Liver (tissue), 8 donors: ENCODE measurements at regions not wholly inside any gene's neighbourhood (a gene's known extent, or its start where the extent isn't known, plus 50 kb on each side); places are given as distances from the start of the nearest gene placed in this dataset.

Experiments used
- DNase-seq: peaks from one replicate; pipeline ENCODE4 v3.0.0-alpha.2; 2017; ENCODE audit warnings: low spot score
- H3K27ac ChIP-seq, 2 donors: one replicate each; pipeline ENCODE4 v1.7.0; 2013; ENCODE audit warnings: inconsistent platforms in 2 of 2, low read length in 2 of 2, control low read depth in 1 of 2, low read depth in 1 of 2, mild to moderate bottlenecking in 1 of 2
- H3K27me3 ChIP-seq, 4 donors: one replicate each; pipeline versions ENCODE4 v1.6.1 to v1.7.0; 2013; ENCODE audit warnings: low read length in 3 of 4, inconsistent platforms in 1 of 4, mild to moderate bottlenecking in 1 of 4, moderate library complexity in 1 of 4; ENCODE audit not compliant: control insufficient read depth in 4 of 4, insufficient read depth in 4 of 4
- H3K36me3 ChIP-seq, 4 donors: one replicate each; pipeline versions ENCODE4 v1.6.1 to v1.7.0; 2013; ENCODE audit warnings: low read length in 3 of 4, mild to moderate bottlenecking in 3 of 4, low read depth in 1 of 4, moderate library complexity in 1 of 4; ENCODE audit not compliant: control insufficient read depth in 4 of 4, insufficient read depth in 3 of 4
- H3K4me1 ChIP-seq, 4 donors: one replicate each; pipeline versions ENCODE4 v1.6.1 to v1.7.0; 2013; ENCODE audit warnings: low read length in 3 of 4, mild to moderate bottlenecking in 3 of 4, moderate library complexity in 1 of 4; ENCODE audit not compliant: control insufficient read depth in 4 of 4, insufficient read depth in 4 of 4
- H3K4me3 ChIP-seq, 3 donors: one replicate each; pipeline versions ENCODE4 v1.6.1 to v1.7.0; 2013; ENCODE audit warnings: low read length in 3 of 3, control low read depth in 1 of 3, low read depth in 1 of 3, mild to moderate bottlenecking in 1 of 3
- H3K9ac ChIP-seq, 2 donors: one replicate each; pipeline ENCODE4 v1.7.0; 2013; ENCODE audit warnings: low read length in 2 of 2, mild to moderate bottlenecking in 2 of 2, moderate library complexity in 2 of 2, control low read depth in 1 of 2, low read depth in 1 of 2
- H3K9me3 ChIP-seq, 4 donors: one replicate each; pipeline versions ENCODE4 v1.6.1 to v1.7.0; 2013; ENCODE audit warnings: low read length in 3 of 4; ENCODE audit not compliant: control insufficient read depth in 4 of 4
- EGR1 ChIP-seq, 2 donors: IDR thresholded peaks; 2 replicates each; pipeline ENCODE4 v1.6.1; 2016 to 2018; ENCODE audit warnings: antibody characterized with exemption in 2 of 2, low read depth in 2 of 2
- FOXA1 ChIP-seq: IDR thresholded peaks from 2 replicates; pipeline ENCODE4 v1.6.1; 2016; ENCODE audit warnings: antibody characterized with exemption
- GABPA ChIP-seq, 2 donors: IDR thresholded peaks in 1 of 2; conservative IDR thresholded peaks in 1 of 2; 2 replicates each; pipeline ENCODE4 v1.6.1; 2016; ENCODE audit warnings: antibody characterized with exemption in 2 of 2, mild to moderate bottlenecking in 1 of 2, moderate library complexity in 1 of 2
- HNF4A ChIP-seq, 2 donors: conservative IDR thresholded peaks; 2 replicates each; pipeline ENCODE4 v1.6.1; 2016; ENCODE audit warnings: antibody characterized with exemption in 2 of 2, mild to moderate bottlenecking in 2 of 2
- JUND ChIP-seq, 2 donors: IDR thresholded peaks; 2 replicates each; pipeline ENCODE4 v1.6.1; 2016; ENCODE audit warnings: antibody characterized with exemption in 2 of 2
- NR2F2 ChIP-seq: IDR thresholded peaks from 2 replicates; pipeline ENCODE4 v1.6.1; 2016; ENCODE audit warnings: antibody characterized with exemption
- RAD21 ChIP-seq, 2 donors: IDR thresholded peaks; 2 replicates each; pipeline ENCODE4 v1.6.1; 2016; ENCODE audit warnings: antibody characterized with exemption in 2 of 2, mild to moderate bottlenecking in 2 of 2
- RXRA ChIP-seq, 2 donors: IDR thresholded peaks; 2 replicates each; pipeline ENCODE4 v1.6.1; 2017 to 2018; ENCODE audit warnings: antibody characterized with exemption in 2 of 2, mild to moderate bottlenecking in 1 of 2
- TAF1 ChIP-seq: conservative IDR thresholded peaks from 2 replicates; pipeline ENCODE4 v1.6.1; 2016; ENCODE audit warnings: antibody characterized with exemption, mild to moderate bottlenecking
- YY1 ChIP-seq: IDR thresholded peaks from 2 replicates; pipeline ENCODE4 v1.6.1; 2016; ENCODE audit warnings: antibody characterized with exemption, mild to moderate bottlenecking
- WGBS: extraction: QIAGEN DNeasy Blood & Tissue Kit; methylation state at CpG from one replicate; pipeline ENCODE4 v1.1.7; 2013; 5-methylcytosine and 5-hydroxymethylcytosine counted together
- TF ChIP-seq, protein P1 (sequence below): fragments of 150-350 bp; IDR thresholded peaks from 2 replicates; pipeline ENCODE4 v1.5.1; 2017; ENCODE audit warnings: improper control_type of control experiment, low read depth, low read length; ENCODE audit not compliant: missing input control
- TF ChIP-seq, protein P2 (sequence below): IDR thresholded peaks from 2 replicates; pipeline ENCODE4 v1.6.1; 2016; ENCODE audit warnings: antibody characterized with exemption
- TF ChIP-seq, protein P3 (sequence below): IDR thresholded peaks from 2 replicates; pipeline ENCODE4 v1.6.1; 2016; ENCODE audit warnings: antibody characterized with exemption, mild to moderate bottlenecking
- TF ChIP-seq, protein P4 (sequence below): IDR thresholded peaks from 2 replicates; pipeline ENCODE4 v1.6.1; 2016; ENCODE audit warnings: antibody characterized with exemption
- TF ChIP-seq, protein P5 (sequence below): IDR thresholded peaks from 2 replicates; pipeline ENCODE4 v1.6.1; 2016; ENCODE audit warnings: antibody characterized with exemption
- donor health status: healthy.
- donor health status: healthy.
- donor health status: healthy.
- donor health status: healthy.
- donor health status: healthy.

- no peak overlapping the region for H3K9ac ChIP-seq
- peaks cover 0 to 4% (median 0%) of the 10 kb centered on the region in 4 donors for H3K9me3 ChIP-seq
- DNase-seq: no peak
- H3K27ac ChIP-seq: no peak overlapping the region
- no peak overlapping the region for H3K4me3 ChIP-seq
- WGBS: 75% methylated on average over 2 of the region's 2 CpGs
- TF ChIP-seq RAD21 (IDR thresholded peaks at IDR 0.05): no peak
- TF ChIP-seq HNF4A (conservative IDR thresholded peaks at IDR 0.05): no peak
- TF ChIP-seq, protein P1, sequence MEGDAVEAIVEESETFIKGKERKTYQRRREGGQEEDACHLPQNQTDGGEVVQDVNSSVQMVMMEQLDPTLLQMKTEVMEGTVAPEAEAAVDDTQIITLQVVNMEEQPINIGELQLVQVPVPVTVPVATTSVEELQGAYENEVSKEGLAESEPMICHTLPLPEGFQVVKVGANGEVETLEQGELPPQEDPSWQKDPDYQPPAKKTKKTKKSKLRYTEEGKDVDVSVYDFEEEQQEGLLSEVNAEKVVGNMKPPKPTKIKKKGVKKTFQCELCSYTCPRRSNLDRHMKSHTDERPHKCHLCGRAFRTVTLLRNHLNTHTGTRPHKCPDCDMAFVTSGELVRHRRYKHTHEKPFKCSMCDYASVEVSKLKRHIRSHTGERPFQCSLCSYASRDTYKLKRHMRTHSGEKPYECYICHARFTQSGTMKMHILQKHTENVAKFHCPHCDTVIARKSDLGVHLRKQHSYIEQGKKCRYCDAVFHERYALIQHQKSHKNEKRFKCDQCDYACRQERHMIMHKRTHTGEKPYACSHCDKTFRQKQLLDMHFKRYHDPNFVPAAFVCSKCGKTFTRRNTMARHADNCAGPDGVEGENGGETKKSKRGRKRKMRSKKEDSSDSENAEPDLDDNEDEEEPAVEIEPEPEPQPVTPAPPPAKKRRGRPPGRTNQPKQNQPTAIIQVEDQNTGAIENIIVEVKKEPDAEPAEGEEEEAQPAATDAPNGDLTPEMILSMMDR: no peak
- TF ChIP-seq GABPA (IDR thresholded peaks at IDR 0.05 in 1 of 2, conservative IDR thresholded peaks at IDR 0.05 in 1 of 2): no peak
- TF ChIP-seq EGR1 (IDR thresholded peaks at IDR 0.05; ENCODE audit: low read depth in 2 of 2): no peak
- TF ChIP-seq YY1: no peak
- TF ChIP-seq FOXA1: no peak
- no peak for TF ChIP-seq NR2F2
- TF ChIP-seq JUND (IDR thresholded peaks at IDR 0.05): no peak
- TF ChIP-seq, protein P2, sequence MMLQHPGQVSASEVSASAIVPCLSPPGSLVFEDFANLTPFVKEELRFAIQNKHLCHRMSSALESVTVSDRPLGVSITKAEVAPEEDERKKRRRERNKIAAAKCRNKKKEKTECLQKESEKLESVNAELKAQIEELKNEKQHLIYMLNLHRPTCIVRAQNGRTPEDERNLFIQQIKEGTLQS: no peak
- no peaks in the 10 kb centered on the region for H3K36me3 ChIP-seq
- no peaks in the 10 kb centered on the region for H3K4me1 ChIP-seq
- no peaks in the 10 kb centered on the region for H3K27me3 ChIP-seq
These were observed 104.9 kb downstream of the SEC23IP start for GRCh38 chr10:119997429-119997828.

- Histone ChIP-seq H3K4me1 (no peaks in the 10 kb centered on the region), H3K27ac (no peak overlapping the region), H3K9ac (no peak overlapping the region), H3K36me3 (no peaks in the 10 kb centered on the region), H3K27me3 (peaks cover 0 to 14% (median 1%) of the 10 kb centered on the region in 4 donors), H3K4me3 (no peak overlapping the region), H3K9me3 (peaks cover 0 to 4% (median 0%) of the 10 kb centered on the region in 4 donors)
- 81% methylated on average over 5 of the region's 5 CpGs for WGBS
- DNase-seq: no peak
- TF ChIP-seq, protein P3, sequence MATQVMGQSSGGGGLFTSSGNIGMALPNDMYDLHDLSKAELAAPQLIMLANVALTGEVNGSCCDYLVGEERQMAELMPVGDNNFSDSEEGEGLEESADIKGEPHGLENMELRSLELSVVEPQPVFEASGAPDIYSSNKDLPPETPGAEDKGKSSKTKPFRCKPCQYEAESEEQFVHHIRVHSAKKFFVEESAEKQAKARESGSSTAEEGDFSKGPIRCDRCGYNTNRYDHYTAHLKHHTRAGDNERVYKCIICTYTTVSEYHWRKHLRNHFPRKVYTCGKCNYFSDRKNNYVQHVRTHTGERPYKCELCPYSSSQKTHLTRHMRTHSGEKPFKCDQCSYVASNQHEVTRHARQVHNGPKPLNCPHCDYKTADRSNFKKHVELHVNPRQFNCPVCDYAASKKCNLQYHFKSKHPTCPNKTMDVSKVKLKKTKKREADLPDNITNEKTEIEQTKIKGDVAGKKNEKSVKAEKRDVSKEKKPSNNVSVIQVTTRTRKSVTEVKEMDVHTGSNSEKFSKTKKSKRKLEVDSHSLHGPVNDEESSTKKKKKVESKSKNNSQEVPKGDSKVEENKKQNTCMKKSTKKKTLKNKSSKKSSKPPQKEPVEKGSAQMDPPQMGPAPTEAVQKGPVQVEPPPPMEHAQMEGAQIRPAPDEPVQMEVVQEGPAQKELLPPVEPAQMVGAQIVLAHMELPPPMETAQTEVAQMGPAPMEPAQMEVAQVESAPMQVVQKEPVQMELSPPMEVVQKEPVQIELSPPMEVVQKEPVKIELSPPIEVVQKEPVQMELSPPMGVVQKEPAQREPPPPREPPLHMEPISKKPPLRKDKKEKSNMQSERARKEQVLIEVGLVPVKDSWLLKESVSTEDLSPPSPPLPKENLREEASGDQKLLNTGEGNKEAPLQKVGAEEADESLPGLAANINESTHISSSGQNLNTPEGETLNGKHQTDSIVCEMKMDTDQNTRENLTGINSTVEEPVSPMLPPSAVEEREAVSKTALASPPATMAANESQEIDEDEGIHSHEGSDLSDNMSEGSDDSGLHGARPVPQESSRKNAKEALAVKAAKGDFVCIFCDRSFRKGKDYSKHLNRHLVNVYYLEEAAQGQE: no peak
- no peak for TF ChIP-seq JUND (IDR thresholded peaks at IDR 0.05)
- TF ChIP-seq, protein P4, sequence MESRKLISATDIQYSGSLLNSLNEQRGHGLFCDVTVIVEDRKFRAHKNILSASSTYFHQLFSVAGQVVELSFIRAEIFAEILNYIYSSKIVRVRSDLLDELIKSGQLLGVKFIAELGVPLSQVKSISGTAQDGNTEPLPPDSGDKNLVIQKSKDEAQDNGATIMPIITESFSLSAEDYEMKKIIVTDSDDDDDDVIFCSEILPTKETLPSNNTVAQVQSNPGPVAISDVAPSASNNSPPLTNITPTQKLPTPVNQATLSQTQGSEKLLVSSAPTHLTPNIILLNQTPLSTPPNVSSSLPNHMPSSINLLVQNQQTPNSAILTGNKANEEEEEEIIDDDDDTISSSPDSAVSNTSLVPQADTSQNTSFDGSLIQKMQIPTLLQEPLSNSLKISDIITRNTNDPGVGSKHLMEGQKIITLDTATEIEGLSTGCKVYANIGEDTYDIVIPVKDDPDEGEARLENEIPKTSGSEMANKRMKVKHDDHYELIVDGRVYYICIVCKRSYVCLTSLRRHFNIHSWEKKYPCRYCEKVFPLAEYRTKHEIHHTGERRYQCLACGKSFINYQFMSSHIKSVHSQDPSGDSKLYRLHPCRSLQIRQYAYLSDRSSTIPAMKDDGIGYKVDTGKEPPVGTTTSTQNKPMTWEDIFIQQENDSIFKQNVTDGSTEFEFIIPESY: no peak
- no peak for TF ChIP-seq FOXA1
- no peak for TF ChIP-seq TAF1
- TF ChIP-seq RXRA (IDR thresholded peaks at IDR 0.05): no peak
- TF ChIP-seq, protein P5, sequence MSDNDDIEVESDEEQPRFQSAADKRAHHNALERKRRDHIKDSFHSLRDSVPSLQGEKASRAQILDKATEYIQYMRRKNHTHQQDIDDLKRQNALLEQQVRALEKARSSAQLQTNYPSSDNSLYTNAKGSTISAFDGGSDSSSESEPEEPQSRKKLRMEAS: no peak
- no peak for TF ChIP-seq GABPA (IDR thresholded peaks at IDR 0.05 in 1 of 2, conservative IDR thresholded peaks at IDR 0.05 in 1 of 2)
- no peak for TF ChIP-seq NR2F2
- TF ChIP-seq HNF4A (conservative IDR thresholded peaks at IDR 0.05): no peak
- no peak for TF ChIP-seq EGR1 (IDR thresholded peaks at IDR 0.05; ENCODE audit: low read depth in 2 of 2)
- no peak for TF ChIP-seq RAD21 (IDR thresholded peaks at IDR 0.05)
- TF ChIP-seq, protein P1: no peak
- no peak for TF ChIP-seq YY1
These were observed 110.3 kb downstream of the SEC23IP start for GRCh38 chr10:120002785-120003184.
